GM19372 (cell line): ENCODE measurements at regions not wholly inside any gene's neighbourhood (a gene's known extent, or its start where the extent isn't known, plus 50 kb on each side); places are given as distances from the start of the nearest gene placed in this dataset.

Experiments
- ATAC-seq: cut with Tn5 transposase; IDR thresholded peaks from one replicate; pipeline ENCODE4 v1.9.1; 2021; ENCODE audit warnings: mild to moderate bottlenecking, low read depth, moderate library complexity; ENCODE audit not compliant: unreplicated experiment

GRCh38 chr1:87165177-87165576 is 163.5 kb upstream of the LMO4 start:
- no peak for ATAC-seq

DNA sequence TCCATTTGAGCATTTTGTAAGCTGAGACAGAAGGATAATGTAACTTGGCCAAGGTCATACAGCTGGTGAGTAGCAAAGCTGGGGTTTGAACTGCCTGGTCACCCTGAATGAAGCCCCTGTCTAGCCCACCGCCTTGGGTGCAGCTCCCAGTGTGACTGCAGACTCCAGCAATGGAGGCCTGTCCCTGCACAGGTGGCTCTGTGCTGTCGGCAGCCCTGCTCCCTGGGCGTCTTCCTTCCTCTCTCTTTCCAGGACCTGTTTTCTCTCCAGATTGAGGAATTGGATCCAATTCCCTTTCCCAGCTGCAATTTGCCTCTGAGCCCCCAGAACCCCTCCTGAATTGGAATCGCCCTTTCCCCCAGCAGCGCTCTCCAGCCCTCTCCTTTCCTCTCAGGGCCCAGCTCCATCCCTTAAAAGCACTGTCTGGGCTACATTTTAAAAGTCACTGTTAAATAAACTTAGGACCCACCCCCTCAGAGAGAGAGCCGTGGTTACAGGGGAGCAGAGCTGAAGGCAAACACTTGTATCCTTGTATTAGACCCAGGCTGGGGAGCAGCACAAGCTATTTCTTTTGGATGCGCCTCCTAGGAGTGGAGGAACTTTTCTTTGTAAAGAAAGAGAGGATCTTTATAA is 161.4 kb upstream of the LMO4 start:
- ATAC-seq: no peak

GRCh38 chr1:87167848-87168525 is 160.7 kb upstream of the LMO4 start:
- ATAC-seq: no peak

DNA sequence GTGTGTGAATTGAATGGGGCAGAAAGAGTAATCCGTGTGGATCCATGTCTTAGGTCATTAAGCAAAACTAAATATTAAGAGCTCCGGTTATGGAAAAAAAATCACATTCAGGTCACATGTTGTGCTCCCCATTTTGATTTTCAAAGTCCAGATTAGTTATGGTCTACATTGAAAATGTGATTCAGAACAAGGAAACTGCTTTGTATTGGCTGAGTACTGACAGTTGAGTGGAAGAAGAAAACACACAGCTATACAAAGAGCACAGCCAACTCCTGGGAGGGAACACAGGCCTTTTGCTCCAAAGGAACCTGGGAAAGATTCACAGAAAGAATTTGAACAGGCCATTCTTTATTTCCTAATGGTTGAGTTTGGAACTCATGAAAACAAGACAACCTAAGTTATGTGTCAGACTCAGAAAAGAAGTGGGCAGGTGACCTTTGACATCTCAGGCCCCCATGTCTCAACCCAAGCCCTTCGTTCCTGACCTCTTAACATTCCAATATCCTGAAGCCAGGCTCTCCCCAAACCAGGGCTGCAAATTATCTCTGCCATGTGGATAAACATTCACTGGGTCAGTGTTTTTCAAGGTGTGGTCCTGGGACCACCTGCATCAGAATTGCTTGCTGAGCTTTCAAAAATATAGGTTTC is 159.3 kb upstream of the LMO4 start:
- ATAC-seq: no peak

GRCh38 chr1:87170157-87170556 is 158.5 kb upstream of the LMO4 start:
- no peak for ATAC-seq

DNA sequence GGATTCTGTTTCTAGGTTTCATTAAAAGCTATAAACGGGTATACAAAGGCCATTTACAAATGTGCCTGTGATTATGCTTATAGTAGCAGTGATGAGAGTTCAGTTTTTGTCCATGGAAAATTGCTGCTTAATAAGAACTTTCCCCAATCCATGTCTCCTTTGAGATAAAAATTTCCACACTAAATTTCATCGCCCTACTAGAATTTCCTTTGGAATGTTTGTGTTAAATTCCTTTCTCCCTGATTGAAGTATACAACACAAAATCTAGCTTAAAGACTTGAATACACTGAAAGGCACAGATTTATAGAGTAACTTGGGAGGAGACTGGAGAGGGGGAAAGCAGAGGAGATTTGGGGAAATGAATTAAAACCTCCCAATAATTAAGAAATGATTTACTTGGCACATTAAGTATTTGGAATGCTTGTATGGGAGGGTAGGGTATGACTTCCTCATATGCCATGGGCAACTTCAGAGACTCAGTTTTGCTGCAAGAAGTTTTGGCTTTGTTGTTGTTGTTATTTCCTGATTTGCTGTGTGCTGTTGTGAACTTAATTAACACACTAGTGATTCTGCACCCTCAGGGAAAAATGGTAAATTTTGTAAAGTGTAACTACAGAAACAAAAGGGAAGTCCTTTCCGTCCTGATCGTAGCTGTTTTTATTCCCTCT is 157.6 kb upstream of the LMO4 start:
- ATAC-seq: no peak

- no peak for ATAC-seq
Observed at GRCh38 chr1:87173231-87173630, 155.4 kb upstream of the LMO4 start.

DNA sequence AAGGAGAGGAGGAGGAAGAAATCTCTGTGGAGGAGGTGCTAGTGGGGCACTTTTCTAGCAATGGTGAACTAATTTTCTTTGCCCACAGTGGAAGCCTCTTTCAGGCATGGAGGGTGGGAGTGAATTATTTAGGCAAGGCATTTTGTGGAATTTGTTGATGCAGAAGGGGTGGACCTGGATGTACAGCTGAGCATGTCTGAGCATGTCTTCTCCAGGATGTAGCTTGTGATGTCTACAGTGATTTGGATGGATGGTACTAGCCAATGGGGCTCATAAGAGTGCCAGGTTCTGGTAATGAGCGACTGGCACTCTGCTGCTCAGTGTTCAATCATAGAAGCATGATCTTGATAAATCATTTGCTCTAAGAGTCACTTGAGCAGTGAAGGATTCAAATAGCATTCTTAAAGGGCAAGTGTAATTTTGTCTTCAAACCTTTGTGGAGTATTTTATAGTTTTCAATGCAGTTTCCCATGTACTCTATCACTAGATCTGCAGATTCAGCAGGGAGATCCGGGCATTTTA is 153.9 kb upstream of the LMO4 start:
- ATAC-seq: no peak

GRCh38 chr1:87176087-87176486 is 152.6 kb upstream of the LMO4 start:
- ATAC-seq: no peak

DNA sequence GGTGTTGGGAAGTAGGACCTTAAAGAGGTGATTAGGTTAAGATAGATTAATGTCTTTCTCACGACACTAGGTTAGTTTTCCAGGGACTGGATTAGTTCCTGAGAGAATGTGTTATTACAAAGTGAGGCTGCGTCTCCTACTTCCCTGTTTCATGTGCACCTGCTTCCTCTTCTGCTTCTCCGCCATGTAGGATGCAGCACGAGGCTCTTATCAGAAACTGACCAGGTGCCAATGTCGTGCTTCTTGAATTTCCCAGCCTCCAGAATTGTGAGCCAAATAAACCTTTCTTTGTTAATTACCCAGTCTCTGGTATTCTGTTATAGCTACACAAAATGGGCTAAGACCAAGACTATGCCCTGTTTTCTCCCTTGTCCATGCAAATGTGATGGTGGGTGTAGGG is 152.2 kb upstream of the LMO4 start:
- no peak for ATAC-seq

DNA sequence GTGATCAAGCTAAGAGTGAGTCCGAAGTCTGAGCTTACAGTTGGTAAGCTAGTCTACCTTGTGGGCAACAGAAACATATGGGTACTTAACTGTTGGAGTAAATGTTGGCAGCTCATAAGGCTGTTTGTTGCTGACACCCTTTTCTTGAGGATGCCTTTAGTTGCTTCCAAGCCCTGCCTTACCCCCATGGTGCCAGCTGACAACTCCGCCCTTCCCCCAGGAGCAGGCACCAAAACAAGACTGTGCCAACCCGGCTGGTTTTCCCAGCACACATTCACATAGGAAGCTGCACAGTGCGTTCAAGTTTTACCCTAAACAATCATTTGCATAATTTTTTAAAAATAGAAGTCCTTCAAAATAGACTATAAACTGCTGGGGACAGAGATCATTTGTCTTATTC is 150.2 kb upstream of the LMO4 start:
- ATAC-seq: no peak

DNA sequence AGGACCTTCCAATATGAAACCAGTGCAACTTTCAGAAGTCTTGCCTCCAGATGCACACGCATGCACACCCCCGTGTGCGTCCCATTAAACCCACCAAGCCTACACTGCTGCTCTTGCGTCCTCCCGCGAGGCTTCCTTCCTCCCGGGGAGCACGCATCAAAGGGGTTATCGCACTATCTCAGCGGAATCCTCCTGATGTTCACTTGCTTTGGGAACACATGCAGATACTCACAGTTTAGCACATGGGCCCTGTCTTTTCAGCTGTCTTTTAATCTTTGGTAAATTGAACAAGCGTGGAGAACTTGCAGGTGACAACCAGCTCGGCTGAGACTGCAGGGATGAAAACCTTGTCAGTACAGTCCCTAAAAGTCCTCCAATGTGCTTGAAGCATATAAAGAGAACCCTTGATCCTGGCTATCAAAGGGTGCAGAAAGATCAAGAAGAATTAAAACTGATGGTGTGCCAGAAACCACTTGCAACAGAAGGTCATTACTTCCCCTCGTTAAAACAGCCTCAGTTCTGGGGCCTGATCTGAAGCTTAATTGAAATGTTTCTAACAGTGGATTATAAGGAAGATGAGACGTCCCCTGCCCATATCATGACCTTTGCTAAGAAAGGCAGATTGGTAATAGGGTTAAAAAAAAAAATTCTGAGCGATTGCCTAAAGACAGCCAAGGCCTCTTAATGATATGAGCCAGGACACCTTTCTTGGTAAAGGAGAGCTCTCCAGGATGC is 149.4 kb upstream of the LMO4 start:
- no peak for ATAC-seq

DNA sequence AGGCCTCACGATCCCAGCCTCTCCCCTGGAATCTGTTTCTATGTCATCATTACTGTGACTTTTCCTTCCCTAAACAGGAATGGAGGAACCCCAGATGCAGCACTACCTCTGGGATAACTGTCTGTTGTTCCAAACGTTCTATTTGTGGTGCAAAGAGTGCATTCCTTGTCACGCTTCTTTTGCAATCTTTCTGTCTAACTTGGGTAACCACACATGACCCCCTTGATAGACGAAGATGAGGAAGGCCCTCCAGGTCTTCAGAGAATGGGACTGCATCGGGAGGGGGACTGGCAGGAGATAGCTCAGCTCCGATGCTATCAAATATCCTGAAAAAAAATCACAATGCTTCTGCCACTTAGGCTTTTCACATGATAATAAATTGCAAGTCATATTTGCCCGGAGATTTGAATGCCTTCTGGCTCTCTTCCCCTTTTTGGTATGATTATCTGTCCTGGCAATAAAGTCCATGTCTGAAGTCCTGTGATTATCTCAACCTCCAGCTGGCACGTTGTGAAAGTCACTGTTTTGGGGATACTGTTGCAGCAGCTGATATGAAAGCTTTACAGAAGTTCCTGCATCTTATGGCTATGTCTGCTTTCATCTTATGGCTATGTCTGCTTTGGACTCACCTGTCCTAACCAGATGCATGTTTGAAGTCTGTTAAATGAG is 148.7 kb upstream of the LMO4 start:
- ATAC-seq: no peak

- no peak for ATAC-seq
Observed at GRCh38 chr1:87180682-87181081, 148.0 kb upstream of the LMO4 start.

GRCh38 chr1:87182611-87183010 is 146.1 kb upstream of the LMO4 start:
- ATAC-seq: no peak

GRCh38 chr1:87185077-87185476 is 143.6 kb upstream of the LMO4 start:
- ATAC-seq: no peak

DNA sequence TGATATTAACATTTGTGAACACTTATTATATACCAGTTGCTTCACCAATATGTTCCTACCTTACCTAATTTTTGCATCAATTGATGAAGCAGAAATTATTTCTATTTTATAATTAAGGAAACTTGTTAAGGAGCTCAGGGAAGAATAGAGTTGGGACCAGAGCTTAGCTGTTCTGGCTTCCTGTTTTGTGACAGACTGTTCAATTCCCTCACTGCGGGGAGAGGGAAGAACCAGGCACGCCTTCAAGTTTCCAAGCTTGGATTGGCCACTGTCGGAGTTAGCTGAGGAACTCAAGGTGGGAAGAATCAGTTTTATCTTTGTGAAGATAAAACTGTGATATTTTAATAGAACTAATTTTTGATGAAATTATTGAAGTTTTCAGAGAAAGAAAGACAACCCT is 142.3 kb upstream of the LMO4 start:
- ATAC-seq: no peak

- ATAC-seq: no peak
Observed at GRCh38 chr1:87188640-87189039, 140.0 kb upstream of the LMO4 start.

GRCh38 chr1:87190402-87190801 is 138.3 kb upstream of the LMO4 start:
- no peak for ATAC-seq

DNA sequence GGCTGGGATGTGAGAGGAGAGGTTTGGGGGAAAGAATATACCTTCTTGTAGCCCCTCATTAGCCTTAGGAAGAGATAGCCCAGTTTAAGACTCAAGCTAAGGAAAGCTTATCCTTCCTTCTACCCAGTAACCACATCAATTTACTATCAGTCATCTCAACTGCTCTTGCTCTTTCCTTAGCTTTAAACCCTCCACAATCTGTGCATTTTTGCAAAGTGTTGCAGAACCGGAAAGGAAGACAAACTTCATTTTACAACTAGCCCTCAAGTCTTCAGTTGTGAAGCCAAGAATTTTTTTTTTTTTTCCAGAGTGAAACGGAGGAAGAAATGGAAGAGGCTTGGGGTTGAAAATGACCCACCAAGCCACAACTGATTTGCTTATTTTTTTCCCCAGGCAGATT is 137.0 kb upstream of the LMO4 start:
- ATAC-seq: no peak
